ENCODE measurements at regions not wholly inside any gene's neighbourhood (a gene's known extent, or its start where the extent isn't known, plus 50 kb on each side); places are given as distances from the start of the nearest gene placed in this dataset.

DNA sequence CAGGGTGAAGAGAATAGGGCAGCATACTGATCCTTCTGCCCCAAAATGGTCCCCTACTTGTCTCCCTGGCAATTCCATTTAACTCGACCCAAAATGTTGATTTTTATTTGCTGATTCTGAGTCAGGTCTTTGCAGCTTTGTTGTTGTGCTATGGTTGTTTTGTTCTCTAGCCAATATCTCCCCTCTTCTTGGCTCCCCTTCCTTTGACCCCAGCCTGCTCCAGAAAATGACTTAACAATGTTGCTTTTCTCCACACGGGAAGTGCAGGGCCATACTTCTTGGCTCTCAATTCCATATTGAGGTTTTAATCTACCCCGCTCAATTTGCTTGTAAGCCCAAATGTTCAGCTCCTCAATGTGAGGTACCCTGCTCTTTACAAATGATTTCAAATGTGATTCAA is 330.0 kb downstream of the RASEF start:
- no peak overlapping the region for H3K23ac ChIP-seq (ENCODE audit: low read length)
- no peak overlapping the region for H3K27ac ChIP-seq (ENCODE audit: low read depth, low read length)

DNA sequence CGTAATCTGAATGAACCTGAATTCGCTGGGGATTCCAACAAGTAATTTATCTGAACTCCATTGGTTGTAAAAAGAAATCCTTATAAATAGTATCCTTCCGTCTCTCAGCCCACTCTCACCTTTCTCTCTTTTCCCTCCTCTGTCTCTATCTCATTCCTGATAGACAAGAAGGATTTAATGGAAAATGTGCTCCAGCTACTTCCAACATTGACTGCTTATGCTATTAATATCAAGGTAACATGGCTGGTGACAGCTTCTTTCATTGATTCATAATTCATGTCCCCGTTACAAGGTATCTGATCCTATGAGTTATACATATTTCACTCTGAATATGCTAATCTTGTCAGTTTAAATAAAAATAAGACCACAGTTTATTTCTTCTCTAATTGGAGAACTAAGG is 326.8 kb downstream of the RASEF start:
- Histone ChIP-seq H4K91ac (ENCODE audit: low read depth, low read length) (no peak overlapping the region), H3K4ac (ENCODE audit: low read depth, low read length) (no peak overlapping the region), H3K79me1 (ENCODE audit: low read length) (no peaks in the 10 kb centered on the region), H3K4me3 (ENCODE audit: low read depth, low read length) (no peak overlapping the region), H3K14ac (ENCODE audit: low read length) (no peak overlapping the region), H4K12ac (ENCODE audit: low read depth, low read length) (no peak overlapping the region), H3K18ac (ENCODE audit: low read length) (no peak overlapping the region), H4K8ac (ENCODE audit: low read depth, low read length) (no peak overlapping the region), H2AK5ac (ENCODE audit: low read length) (no peak overlapping the region), H3K79me2 (ENCODE audit: control insufficient read depth, insufficient read depth, low read length, poor library complexity) (no peaks in the 10 kb centered on the region), H3K27ac (ENCODE audit: low read depth, low read length) (no peak overlapping the region), H2BK12ac (ENCODE audit: low read length) (no peak overlapping the region), H2AFZ (ENCODE audit: insufficient read depth, low read length, poor library complexity) (no peak overlapping the region), H2BK5ac (ENCODE audit: low read depth, low read length, poor library complexity) (no peak overlapping the region), H2BK120ac (ENCODE audit: insufficient read depth, low read length, poor library complexity) (no peak overlapping the region), H3K36me3 (ENCODE audit: control insufficient read depth in 1 of 2, insufficient read depth in 2 of 2, low read length in 2 of 2) (no peaks in the 10 kb centered on the region), H3K4me1 (ENCODE audit: control insufficient read depth in 1 of 2, insufficient read depth in 2 of 2, low read length in 2 of 2) (no peaks in the 10 kb centered on the region), H3K27me3 (ENCODE audit: insufficient read depth, low read length) (no peaks in the 10 kb centered on the region), H3K9me3 (ENCODE audit: insufficient read depth, low read depth, low read length) (no peaks in the 10 kb centered on the region), H3K23ac (ENCODE audit: low read length) (no peak overlapping the region), H3K9ac (ENCODE audit: low read length) (no peak overlapping the region), H3K4me2 (ENCODE audit: low read length) (no peak overlapping the region)
- no peak for DNase-seq
- WGBS (ENCODE audit: extremely low coverage, insufficient coverage, insufficient read length), result no CpG with 5 or more reads among the region's 4 CpGs

More for the DNA sequence above, 330.0 kb downstream of the RASEF start:
- no peak overlapping the region for H2BK5ac ChIP-seq (ENCODE audit: low read depth, low read length, poor library complexity)
- no peak overlapping the region for H3K9ac ChIP-seq (ENCODE audit: low read length)
- no peak overlapping the region for H4K91ac ChIP-seq (ENCODE audit: low read depth, low read length)
- H3K79me2 ChIP-seq (ENCODE audit: control insufficient read depth, insufficient read depth, low read length, poor library complexity), result no peaks in the 10 kb centered on the region
- H2AFZ ChIP-seq (ENCODE audit: insufficient read depth, low read length, poor library complexity), result no peak overlapping the region
- H4K12ac ChIP-seq (ENCODE audit: low read depth, low read length), result no peak overlapping the region
- H3K18ac ChIP-seq (ENCODE audit: low read length), result no peak overlapping the region
- no peak overlapping the region for H3K4me3 ChIP-seq (ENCODE audit: low read depth, low read length)
- H3K27me3 ChIP-seq (ENCODE audit: insufficient read depth, low read length), result no peaks in the 10 kb centered on the region
- H3K4ac ChIP-seq (ENCODE audit: low read depth, low read length), result no peak overlapping the region
- no CpG with 5 or more reads among the region's 3 CpGs for WGBS (ENCODE audit: extremely low coverage, insufficient coverage, insufficient read length)
- no peaks in the 10 kb centered on the region for H3K4me1 ChIP-seq (ENCODE audit: control insufficient read depth in 1 of 2, insufficient read depth in 2 of 2, low read length in 2 of 2)
- H4K8ac ChIP-seq (ENCODE audit: low read depth, low read length), result no peak overlapping the region
- DNase-seq, result no peak
- H2AK5ac ChIP-seq (ENCODE audit: low read length), result no peak overlapping the region
- H2BK12ac ChIP-seq (ENCODE audit: low read length), result no peak overlapping the region
- no peaks in the 10 kb centered on the region for H3K9me3 ChIP-seq (ENCODE audit: insufficient read depth, low read depth, low read length)
- H3K79me1 ChIP-seq (ENCODE audit: low read length), result no peaks in the 10 kb centered on the region
- no peak overlapping the region for H2BK120ac ChIP-seq (ENCODE audit: insufficient read depth, low read length, poor library complexity)
- no peak overlapping the region for H3K4me2 ChIP-seq (ENCODE audit: low read length)
- no peaks in the 10 kb centered on the region for H3K36me3 ChIP-seq (ENCODE audit: control insufficient read depth in 1 of 2, insufficient read depth in 2 of 2, low read length in 2 of 2)
- no peak overlapping the region for H3K14ac ChIP-seq (ENCODE audit: low read length)

DNA sequence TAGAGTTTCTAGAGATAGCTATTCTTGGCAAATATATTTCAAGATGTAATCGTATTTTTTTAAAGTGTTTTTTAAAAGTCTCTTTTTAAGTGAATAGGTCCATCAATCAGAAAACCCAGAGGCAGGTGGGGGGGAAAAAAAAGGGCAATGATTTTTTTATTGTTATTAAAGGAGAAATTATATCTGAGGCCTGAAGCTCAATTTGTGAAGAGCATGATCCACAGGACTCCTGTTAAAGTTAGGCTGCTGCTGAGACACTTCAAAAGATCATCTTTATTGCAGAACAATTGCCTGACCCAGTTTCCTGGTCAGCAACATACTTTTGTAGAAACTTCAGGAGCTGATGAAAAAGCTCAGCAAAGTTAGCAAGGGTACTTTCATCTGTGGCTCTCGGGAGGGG is 326.2 kb downstream of the RASEF start:
- Histone ChIP-seq H3K9ac (ENCODE audit: low read length) (no peak overlapping the region), H2BK120ac (ENCODE audit: insufficient read depth, low read length, poor library complexity) (no peak overlapping the region), H2BK12ac (ENCODE audit: low read length) (no peak overlapping the region), H3K79me2 (ENCODE audit: control insufficient read depth, insufficient read depth, low read length, poor library complexity) (no peaks in the 10 kb centered on the region), H3K14ac (ENCODE audit: low read length) (no peak overlapping the region), H3K4me2 (ENCODE audit: low read length) (no peak overlapping the region), H3K18ac (ENCODE audit: low read length) (no peak overlapping the region), H3K4me1 (ENCODE audit: control insufficient read depth in 1 of 2, insufficient read depth in 2 of 2, low read length in 2 of 2) (no peaks in the 10 kb centered on the region), H3K23ac (ENCODE audit: low read length) (no peak overlapping the region), H3K4ac (ENCODE audit: low read depth, low read length) (no peak overlapping the region), H3K36me3 (ENCODE audit: control insufficient read depth in 1 of 2, insufficient read depth in 2 of 2, low read length in 2 of 2) (no peaks in the 10 kb centered on the region), H3K4me3 (ENCODE audit: low read depth, low read length) (no peak overlapping the region), H4K91ac (ENCODE audit: low read depth, low read length) (no peak overlapping the region), H2BK5ac (ENCODE audit: low read depth, low read length, poor library complexity) (no peak overlapping the region), H4K8ac (ENCODE audit: low read depth, low read length) (no peak overlapping the region), H3K27ac (ENCODE audit: low read depth, low read length) (no peak overlapping the region), H4K12ac (ENCODE audit: low read depth, low read length) (no peak overlapping the region), H2AK5ac (ENCODE audit: low read length) (no peak overlapping the region), H3K27me3 (ENCODE audit: insufficient read depth, low read length) (no peaks in the 10 kb centered on the region), H2AFZ (ENCODE audit: insufficient read depth, low read length, poor library complexity) (no peak overlapping the region), H3K79me1 (ENCODE audit: low read length) (no peaks in the 10 kb centered on the region), H3K9me3 (ENCODE audit: insufficient read depth, low read depth, low read length) (no peaks in the 10 kb centered on the region)
- no CpG with 5 or more reads among the region's 2 CpGs for WGBS (ENCODE audit: extremely low coverage, insufficient coverage, insufficient read length)
- DNase-seq, result no peak

DNA sequence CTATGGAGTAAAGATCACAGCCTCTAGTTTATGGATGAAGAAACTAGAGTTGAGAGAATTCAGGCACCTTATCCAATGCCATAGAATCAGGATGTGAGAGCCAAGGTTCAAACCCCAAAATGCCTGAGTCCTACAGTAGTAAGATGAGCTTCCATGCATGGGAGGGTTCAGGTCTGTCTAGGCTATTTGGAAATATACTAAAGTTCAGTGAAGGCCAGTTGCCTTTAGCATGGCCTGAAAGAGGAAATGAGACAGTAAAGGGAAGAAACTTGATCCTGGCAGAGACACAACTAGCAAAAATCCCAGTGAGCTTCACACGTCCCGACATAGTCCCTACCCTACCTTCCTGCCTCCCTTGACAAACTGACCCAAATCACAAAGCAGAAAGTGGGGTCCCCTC is 317.0 kb downstream of the RASEF start:
- H2AK5ac ChIP-seq (ENCODE audit: low read length), result no peak overlapping the region
- H3K4ac ChIP-seq (ENCODE audit: low read depth, low read length), result no peak overlapping the region
- H3K14ac ChIP-seq (ENCODE audit: low read length), result no peak overlapping the region
- no peak overlapping the region for H3K4me3 ChIP-seq (ENCODE audit: low read depth, low read length)
- H3K4me1 ChIP-seq (ENCODE audit: control insufficient read depth in 1 of 2, insufficient read depth in 2 of 2, low read length in 2 of 2), result no peaks in the 10 kb centered on the region
- H4K91ac ChIP-seq (ENCODE audit: low read depth, low read length), result no peak overlapping the region
- no peaks in the 10 kb centered on the region for H3K36me3 ChIP-seq (ENCODE audit: control insufficient read depth in 1 of 2, insufficient read depth in 2 of 2, low read length in 2 of 2)
- no peak overlapping the region for H2BK12ac ChIP-seq (ENCODE audit: low read length)
- no peak overlapping the region for H3K4me2 ChIP-seq (ENCODE audit: low read length)
- H3K79me2 ChIP-seq (ENCODE audit: control insufficient read depth, insufficient read depth, low read length, poor library complexity), result no peaks in the 10 kb centered on the region
- no peak for DNase-seq
- H3K23ac ChIP-seq (ENCODE audit: low read length), result no peak overlapping the region
- no peak overlapping the region for H3K18ac ChIP-seq (ENCODE audit: low read length)
- H4K8ac ChIP-seq (ENCODE audit: low read depth, low read length), result no peak overlapping the region
- no peaks in the 10 kb centered on the region for H3K27me3 ChIP-seq (ENCODE audit: insufficient read depth, low read length)
- no CpG with 5 or more reads among the region's 2 CpGs for WGBS (ENCODE audit: extremely low coverage, insufficient coverage, insufficient read length)
- no peak overlapping the region for H3K9ac ChIP-seq (ENCODE audit: low read length)
- H3K27ac ChIP-seq (ENCODE audit: low read depth, low read length), result no peak overlapping the region
- H2BK5ac ChIP-seq (ENCODE audit: low read depth, low read length, poor library complexity), result no peak overlapping the region
- no peak overlapping the region for H4K12ac ChIP-seq (ENCODE audit: low read depth, low read length)
- H3K79me1 ChIP-seq (ENCODE audit: low read length), result no peaks in the 10 kb centered on the region
- H2AFZ ChIP-seq (ENCODE audit: insufficient read depth, low read length, poor library complexity), result no peak overlapping the region
- H2BK120ac ChIP-seq (ENCODE audit: insufficient read depth, low read length, poor library complexity), result no peak overlapping the region
- peaks cover 1% of the 10 kb centered on the region for H3K9me3 ChIP-seq (ENCODE audit: insufficient read depth, low read depth, low read length)

Measured in trophoblast cell (in vitro differentiated cells and primary cell).